Upper lobe of left lung (tissue), 6 donors: ENCODE measurements at regions not wholly inside any gene's neighbourhood (a gene's known extent, or its start where the extent isn't known, plus 50 kb on each side); places are given as distances from the start of the nearest gene placed in this dataset.

Experiments
- ATAC-seq, 2 donors: fragments of 200-7000 bp; cut with Tn5 transposase; one replicate each; pipeline ENCODE4 v1.9.1; 2022; ENCODE audit warnings: mild to moderate bottlenecking in 2 of 2, moderate library complexity in 2 of 2; ENCODE audit not compliant: low FRiP score in 2 of 2
- DNase-seq, 2 donors: peaks; one replicate each; pipeline ENCODE4 v3.0.0-alpha.2; 2019 to 2020
- H3K27ac ChIP-seq, 4 donors: fragments of 200-600 bp; sonication (generic); one replicate each; pipeline ENCODE4 v1.5.1; 2016 to 2019
- H3K27me3 ChIP-seq, 4 donors: fragments of 200-600 bp; sonication (generic); one replicate each; pipeline ENCODE4 v1.5.1; 2017 to 2019
- H3K36me3 ChIP-seq, 4 donors: fragments of 200-600 bp; sonication (generic); one replicate each; pipeline ENCODE4 v1.5.1; 2016 to 2019
- H3K4me1 ChIP-seq, 4 donors: fragments of 200-600 bp; sonication (generic); one replicate each; pipeline ENCODE4 v1.5.1; 2018 to 2019
- H3K4me3 ChIP-seq, 4 donors: fragments of 200-600 bp; sonication (generic); one replicate each; pipeline ENCODE4 v1.5.1; 2017 to 2019; ENCODE audit warnings: mild to moderate bottlenecking in 2 of 4, moderate library complexity in 1 of 4
- H3K9me3 ChIP-seq, 4 donors: fragments of 200-600 bp; sonication (generic); one replicate each; pipeline ENCODE4 v1.5.1; 2018 to 2019
- EP300 ChIP-seq, 4 donors: sonication (generic); formaldehyde crosslinking; IDR thresholded peaks; one replicate each; pipeline ENCODE4 v1.5.1; 2017; ENCODE audit warnings: antibody characterized with exemption in 4 of 4, control low read depth in 2 of 4
- POLR2A ChIP-seq, 4 donors: fragments of 450-650 bp; IDR thresholded peaks; one replicate each; pipeline ENCODE4 v1.5.1; 2016 to 2017; ENCODE audit warnings: antibody characterized with exemption in 4 of 4, mild to moderate bottlenecking in 2 of 4
- POLR2AphosphoS5 ChIP-seq, 2 donors: sonication (generic); formaldehyde crosslinking; IDR thresholded peaks; one replicate each; pipeline ENCODE4 v1.5.1; 2017; ENCODE audit warnings: antibody characterized with exemption in 2 of 2
- WGBS, 2 donors: methylation state at CpG; one replicate each; pipeline ENCODE4 v1.1.5; 2017 to 2018; 5-methylcytosine and 5-hydroxymethylcytosine counted together
- TF ChIP-seq, protein P1 (sequence below), 6 experiments: fragments of 450-650 bp in 4 of 6; fragments of 200-600 bp in 2 of 6; sonication (generic) in 2 of 6; IDR thresholded peaks; one replicate each; pipeline ENCODE4 v1.5.1; 2016 to 2019; ENCODE audit warnings: antibody characterized with exemption in 6 of 6
- donor health status: DM: no; HTN: no; CAD: no; lungs with moderate emphysema.
- donor health status: DM: no; HTN: yes; CAD: no; lungs with severe emphysema.

DNA sequence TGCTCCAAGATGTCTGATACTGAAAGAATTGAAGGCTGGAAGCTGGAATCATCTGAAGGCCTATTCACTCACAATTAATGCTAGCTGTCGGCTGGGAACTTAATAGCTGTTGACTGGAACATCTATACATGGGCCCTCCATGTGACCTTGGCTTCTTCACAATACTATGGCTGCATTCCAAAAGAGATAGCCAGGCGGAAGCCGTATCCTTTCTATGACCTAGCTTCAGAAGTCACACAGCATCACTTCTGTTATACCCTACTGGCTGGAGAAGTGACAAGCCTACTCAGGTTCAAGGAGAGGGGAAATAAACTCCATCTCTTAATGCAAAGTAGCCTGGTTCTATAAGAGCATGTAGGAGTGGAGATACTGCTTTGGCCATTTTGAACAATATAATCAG, 50.9 kb upstream of the SPRED1 start:
- Histone ChIP-seq H3K4me3 (no peak overlapping the region), H3K36me3 (no peaks in the 10 kb centered on the region), H3K27ac (no peak overlapping the region), H3K27me3 (no peaks in the 10 kb centered on the region), H3K4me1 (peaks cover 0 to 17% (median 5%) of the 10 kb centered on the region in 4 donors), H3K9me3 (no peaks in the 10 kb centered on the region)
- 38 to 77% methylated on average over 3 of the region's 3 CpGs for WGBS, 2 donors
- ATAC-seq (no peak), DNase-seq (no peak)
- TF ChIP-seq EP300 (IDR thresholded peaks at IDR 0.05) (no peak), POLR2A (IDR thresholded peaks at IDR 0.05) (no peak), POLR2AphosphoS5 (IDR thresholded peaks at IDR 0.05) (no peak)
- TF ChIP-seq, protein P1, sequence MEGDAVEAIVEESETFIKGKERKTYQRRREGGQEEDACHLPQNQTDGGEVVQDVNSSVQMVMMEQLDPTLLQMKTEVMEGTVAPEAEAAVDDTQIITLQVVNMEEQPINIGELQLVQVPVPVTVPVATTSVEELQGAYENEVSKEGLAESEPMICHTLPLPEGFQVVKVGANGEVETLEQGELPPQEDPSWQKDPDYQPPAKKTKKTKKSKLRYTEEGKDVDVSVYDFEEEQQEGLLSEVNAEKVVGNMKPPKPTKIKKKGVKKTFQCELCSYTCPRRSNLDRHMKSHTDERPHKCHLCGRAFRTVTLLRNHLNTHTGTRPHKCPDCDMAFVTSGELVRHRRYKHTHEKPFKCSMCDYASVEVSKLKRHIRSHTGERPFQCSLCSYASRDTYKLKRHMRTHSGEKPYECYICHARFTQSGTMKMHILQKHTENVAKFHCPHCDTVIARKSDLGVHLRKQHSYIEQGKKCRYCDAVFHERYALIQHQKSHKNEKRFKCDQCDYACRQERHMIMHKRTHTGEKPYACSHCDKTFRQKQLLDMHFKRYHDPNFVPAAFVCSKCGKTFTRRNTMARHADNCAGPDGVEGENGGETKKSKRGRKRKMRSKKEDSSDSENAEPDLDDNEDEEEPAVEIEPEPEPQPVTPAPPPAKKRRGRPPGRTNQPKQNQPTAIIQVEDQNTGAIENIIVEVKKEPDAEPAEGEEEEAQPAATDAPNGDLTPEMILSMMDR (IDR thresholded peaks at IDR 0.05) = no peak

DNA sequence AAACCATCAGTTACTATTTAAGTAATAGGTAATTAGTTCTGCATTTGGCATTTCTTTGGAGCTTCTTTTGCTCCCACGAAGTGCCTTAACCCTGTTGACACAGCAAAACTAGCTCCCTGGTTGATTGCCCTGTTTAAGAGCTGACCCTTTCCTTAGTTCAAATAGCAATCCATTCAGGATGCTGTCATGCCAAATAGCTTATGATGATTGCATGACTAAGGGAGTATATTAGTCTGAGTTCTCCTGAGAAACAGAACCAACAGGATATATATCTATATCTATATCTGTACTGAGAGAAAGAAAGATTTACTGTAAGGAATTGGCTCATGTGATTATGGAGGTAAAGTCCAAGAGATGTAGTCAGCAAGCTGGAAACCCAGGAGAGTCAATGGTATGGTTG, 50.3 kb upstream of the SPRED1 start:
- no peak overlapping the region for H3K4me3 ChIP-seq
- no peak overlapping the region for H3K27ac ChIP-seq
- DNase-seq (no peak), ATAC-seq (no peak)
- WGBS, 2 donors = 50 to 52% methylated on average over 1 of the region's 1 CpG
- no peaks in the 10 kb centered on the region for H3K27me3 ChIP-seq
- TF ChIP-seq EP300 (IDR thresholded peaks at IDR 0.05) (no peak), POLR2AphosphoS5 (IDR thresholded peaks at IDR 0.05) (no peak), POLR2A (IDR thresholded peaks at IDR 0.05) (no peak)
- TF ChIP-seq, protein P1 (IDR thresholded peaks at IDR 0.05) = no peak
- H3K9me3 ChIP-seq = no peaks in the 10 kb centered on the region
- H3K4me1 ChIP-seq = peaks cover 0 to 24% (median 10%) of the 10 kb centered on the region in 4 donors
- H3K36me3 ChIP-seq = no peaks in the 10 kb centered on the region
